ENCODE measurements at regions not wholly inside any gene's neighbourhood (a gene's known extent, or its start where the extent isn't known, plus 50 kb on each side); places are given as distances from the start of the nearest gene placed in this dataset.
"Not testable (repeated sequence)": the region's sequence is repeated elsewhere in the genome, so short reads cannot be mapped to it uniquely, and the experiment has no call there.

DNA sequence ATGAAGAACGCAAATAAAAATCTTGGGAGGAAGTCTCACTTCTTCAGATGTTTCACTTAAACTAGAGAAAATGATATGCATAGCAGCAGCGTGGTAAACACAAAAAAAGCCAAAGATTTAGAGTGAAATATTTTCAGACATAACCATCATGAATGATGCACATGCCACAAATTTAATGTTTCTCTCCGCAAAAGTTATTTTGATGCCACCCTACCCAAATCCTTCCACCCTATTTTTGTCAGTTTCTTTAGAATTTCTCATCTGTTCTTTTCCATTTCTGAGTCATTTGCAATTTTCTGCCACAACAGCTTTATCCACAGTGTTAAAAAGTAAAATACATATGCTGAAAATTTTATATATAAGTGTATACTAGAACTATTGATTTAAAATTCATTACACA, 1663.7 kb upstream of the ADGRL3 start:
- H3K4me3 ChIP-seq (ENCODE audit: low read length): no peak overlapping the region
- TF ChIP-seq, protein P1, sequence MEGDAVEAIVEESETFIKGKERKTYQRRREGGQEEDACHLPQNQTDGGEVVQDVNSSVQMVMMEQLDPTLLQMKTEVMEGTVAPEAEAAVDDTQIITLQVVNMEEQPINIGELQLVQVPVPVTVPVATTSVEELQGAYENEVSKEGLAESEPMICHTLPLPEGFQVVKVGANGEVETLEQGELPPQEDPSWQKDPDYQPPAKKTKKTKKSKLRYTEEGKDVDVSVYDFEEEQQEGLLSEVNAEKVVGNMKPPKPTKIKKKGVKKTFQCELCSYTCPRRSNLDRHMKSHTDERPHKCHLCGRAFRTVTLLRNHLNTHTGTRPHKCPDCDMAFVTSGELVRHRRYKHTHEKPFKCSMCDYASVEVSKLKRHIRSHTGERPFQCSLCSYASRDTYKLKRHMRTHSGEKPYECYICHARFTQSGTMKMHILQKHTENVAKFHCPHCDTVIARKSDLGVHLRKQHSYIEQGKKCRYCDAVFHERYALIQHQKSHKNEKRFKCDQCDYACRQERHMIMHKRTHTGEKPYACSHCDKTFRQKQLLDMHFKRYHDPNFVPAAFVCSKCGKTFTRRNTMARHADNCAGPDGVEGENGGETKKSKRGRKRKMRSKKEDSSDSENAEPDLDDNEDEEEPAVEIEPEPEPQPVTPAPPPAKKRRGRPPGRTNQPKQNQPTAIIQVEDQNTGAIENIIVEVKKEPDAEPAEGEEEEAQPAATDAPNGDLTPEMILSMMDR (conservative IDR thresholded peaks at IDR 0.05; ENCODE audit: low read depth, low read length): no peak

DNA sequence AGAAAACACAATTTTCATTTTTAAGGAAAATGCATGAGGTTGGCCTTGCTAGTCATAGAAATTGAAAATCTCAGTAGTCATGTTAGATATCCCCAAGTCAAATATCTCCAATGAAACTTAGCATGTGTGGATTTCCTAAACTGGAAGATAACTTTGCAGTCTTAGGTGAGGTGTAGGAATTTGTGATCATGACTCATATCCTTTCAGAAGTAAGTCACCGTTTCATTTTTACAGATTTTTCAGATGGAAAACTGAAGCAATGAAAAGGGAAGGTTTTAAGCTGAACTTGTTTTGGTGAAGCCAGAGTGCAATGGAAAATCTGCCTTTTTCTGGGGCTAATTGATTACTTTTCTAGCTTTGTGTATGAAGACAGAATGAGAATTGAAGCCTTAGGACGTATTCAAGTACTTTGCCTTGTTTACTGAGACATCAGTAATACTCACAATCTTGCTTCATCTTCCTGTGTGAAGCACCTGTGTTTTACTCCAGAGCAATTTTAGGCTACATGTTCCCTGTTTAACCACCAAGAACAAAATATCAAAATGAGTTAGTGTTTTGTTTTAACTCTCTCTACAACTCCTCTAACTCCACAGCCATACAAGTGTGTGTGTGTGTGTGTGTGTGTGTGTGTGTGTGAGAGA, 1662.8 kb upstream of the ADGRL3 start:
- no peak overlapping the region for H3K4me3 ChIP-seq (ENCODE audit: low read length)
- TF ChIP-seq, protein P1 (conservative IDR thresholded peaks at IDR 0.05; ENCODE audit: low read depth, low read length): no peak
- no peak for DNase-seq (ENCODE audit: low read depth)

More for the DNA sequence above, 1663.7 kb upstream of the ADGRL3 start:
- no peak for DNase-seq (ENCODE audit: low read depth)

DNA sequence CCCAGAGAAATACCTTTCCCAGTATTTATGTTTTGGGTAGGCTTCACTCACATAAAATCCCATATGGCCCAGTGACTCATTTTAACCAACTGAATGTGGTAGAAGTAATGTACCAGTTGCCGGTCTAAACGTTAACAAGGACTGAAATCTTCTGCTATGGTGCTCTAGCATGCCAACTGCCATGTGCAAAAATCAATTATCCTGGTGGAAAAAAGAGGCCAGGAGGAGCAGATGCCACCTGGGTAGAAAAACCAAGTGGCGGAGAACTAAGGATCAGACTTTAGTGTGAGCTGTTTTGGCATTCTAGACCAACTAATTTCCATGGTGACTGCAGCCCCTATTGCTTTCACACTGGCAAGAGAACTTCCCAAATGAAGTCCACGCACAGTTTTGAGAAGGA, 1660.7 kb upstream of the ADGRL3 start:
- DNase-seq (ENCODE audit: low read depth): no peak
- TF ChIP-seq, protein P1 (conservative IDR thresholded peaks at IDR 0.05; ENCODE audit: low read depth, low read length): no peak
- H3K4me3 ChIP-seq (ENCODE audit: low read length): no peak overlapping the region

DNA sequence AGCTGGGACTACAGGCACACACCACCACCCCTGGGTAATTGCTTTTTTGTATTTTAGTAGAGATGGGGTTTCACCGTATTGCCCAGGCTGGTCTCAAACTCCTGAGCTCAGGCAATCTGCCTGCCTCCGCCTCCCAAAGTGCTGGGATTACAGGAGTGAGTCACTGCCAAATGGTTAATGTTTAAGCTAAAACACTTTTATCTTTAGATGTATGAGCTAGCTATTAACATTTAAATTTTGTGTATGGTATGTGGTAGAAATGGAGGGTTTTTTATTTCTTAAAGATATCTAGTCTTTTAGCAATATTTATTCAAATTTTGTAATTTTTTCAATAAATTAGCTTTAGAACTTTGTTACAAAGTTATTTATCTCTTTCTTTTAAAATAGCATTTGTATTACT, 1659.8 kb upstream of the ADGRL3 start:
- no peak overlapping the region for H3K4me3 ChIP-seq (ENCODE audit: low read length)
- TF ChIP-seq, protein P1 (conservative IDR thresholded peaks at IDR 0.05; ENCODE audit: low read depth, low read length): no peak
- DNase-seq (ENCODE audit: low read depth): no peak

DNA sequence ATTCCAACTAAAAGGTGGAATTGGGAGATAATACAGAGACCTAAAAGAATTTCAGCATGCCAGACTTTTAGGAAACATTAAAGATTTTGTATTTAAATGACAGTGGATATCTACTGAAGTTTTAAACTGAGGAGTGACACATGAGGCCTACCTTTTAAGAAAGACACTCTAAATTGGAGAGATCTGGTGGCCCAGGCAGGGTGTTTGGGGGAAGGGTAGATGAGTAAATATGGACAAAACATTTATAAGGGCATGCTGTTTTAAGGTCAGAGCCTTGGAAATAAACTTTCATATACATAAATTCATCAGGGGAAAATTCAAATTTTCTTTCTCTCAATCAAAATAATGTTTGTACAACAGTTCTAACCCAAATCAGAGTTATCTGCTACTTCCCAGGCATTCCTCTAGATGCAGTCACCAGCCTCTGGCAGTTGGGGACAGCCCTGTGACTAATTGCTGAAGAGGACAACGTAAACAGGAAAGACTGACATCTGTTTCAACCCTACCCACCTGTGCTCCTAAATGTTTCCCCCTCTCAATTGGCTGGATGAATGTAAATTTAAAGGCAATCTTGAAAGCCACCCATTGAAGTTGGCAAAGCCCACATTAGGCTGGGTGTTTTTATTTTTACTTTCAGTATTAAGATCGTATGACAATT, 1646.9 kb upstream of the ADGRL3 start:
- DNase-seq (ENCODE audit: low read depth): peak; percentile 5
- TF ChIP-seq, protein P1 (conservative IDR thresholded peaks at IDR 0.05; ENCODE audit: low read depth, low read length): no peak
- H3K4me3 ChIP-seq (ENCODE audit: low read length): no peak overlapping the region

DNA sequence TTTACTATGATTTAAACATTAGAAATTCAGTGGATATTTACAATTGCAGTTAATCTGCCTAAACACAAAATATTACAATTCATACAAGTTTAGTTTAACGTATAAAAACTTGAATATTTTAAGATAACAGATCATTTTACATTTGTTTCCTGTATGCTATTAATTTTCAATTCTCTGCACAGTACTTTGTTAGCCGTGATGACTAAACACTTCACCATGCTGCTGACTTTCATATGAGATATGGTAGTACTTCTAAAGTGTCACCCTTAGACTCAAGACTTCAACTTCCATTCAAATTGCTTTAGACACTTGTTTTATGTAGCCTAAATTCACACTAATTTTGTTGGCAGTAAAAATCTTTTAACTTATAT, 1646.4 kb upstream of the ADGRL3 start:
- DNase-seq (ENCODE audit: low read depth): peak; percentile 30
- TF ChIP-seq, protein P1 (conservative IDR thresholded peaks at IDR 0.05; ENCODE audit: low read depth, low read length): no peak
- H3K4me3 ChIP-seq (ENCODE audit: low read length): no peak overlapping the region

DNA sequence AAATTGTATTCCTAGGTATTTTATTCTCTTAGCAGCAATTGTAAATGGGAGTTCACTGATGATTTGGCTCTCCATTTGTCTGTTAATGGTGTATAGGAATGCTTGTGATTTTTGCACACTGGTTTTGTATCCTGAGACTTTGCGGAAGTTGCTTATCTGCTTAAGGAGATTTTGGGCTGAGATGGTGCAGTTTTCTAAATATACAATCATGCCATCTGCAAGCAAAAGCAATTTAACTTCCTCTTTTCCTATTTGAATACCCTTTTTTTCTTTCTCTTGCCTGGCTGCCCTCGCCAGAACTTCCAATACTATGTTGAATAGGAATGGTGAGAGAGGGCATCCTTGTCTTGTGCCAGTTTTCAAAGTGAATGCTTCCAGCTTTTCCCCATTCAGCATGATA, 1643.9 kb upstream of the ADGRL3 start:
- DNase-seq (ENCODE audit: low read depth); H3K4me3 ChIP-seq (ENCODE audit: low read length): not testable (repeated sequence)

DNA sequence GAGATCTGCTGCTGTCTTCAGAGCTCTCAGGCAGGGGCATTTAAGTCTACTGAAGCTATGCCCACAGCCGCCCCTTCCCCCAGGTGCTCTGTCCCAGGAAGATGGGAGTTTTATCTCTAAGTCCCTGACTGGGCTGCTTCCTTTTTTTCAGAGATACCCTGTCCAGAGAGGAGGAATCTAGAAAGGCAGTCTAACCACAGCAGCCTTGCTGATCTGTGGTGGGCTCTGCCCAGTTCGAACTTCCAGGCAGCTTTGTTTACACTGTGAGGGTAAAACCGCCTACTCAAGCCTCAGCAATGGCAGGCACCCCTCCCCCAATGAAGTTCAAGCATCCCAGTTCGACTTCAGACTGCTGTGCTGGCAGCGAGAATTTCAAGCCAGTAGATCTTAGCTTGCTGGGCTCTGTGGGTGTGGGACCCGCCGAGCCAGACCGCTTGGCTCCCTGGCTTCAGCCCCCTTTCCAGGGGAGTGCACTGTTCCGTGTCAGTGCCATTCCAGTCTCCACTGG, 1639.9 kb upstream of the ADGRL3 start:
- not testable (repeated sequence) for DNase-seq (ENCODE audit: low read depth); H3K4me3 ChIP-seq (ENCODE audit: low read length)

Measured in retinal pigment epithelial cell (primary cell).